IgD-negative memory B cell (primary cell): ENCODE measurements at regions not wholly inside any gene's neighbourhood (a gene's known extent, or its start where the extent isn't known, plus 50 kb on each side); places are given as distances from the start of the nearest gene placed in this dataset.

ENCODE experiments used
- H3K27ac Mint-ChIP-seq, 3 donors: one replicate each; pipeline ENCODE4 v1.8.0; 2020 to 2022; ENCODE audit warnings: mild to moderate bottlenecking in 3 of 3, mixed read lengths in 3 of 3, moderate library complexity in 1 of 3
- H3K27me3 Mint-ChIP-seq: one replicate; pipeline ENCODE4 v1.8.0; 2021; ENCODE audit warnings: mixed read lengths
- H3K36me3 Mint-ChIP-seq: one replicate; pipeline ENCODE4 v1.8.0; 2020; ENCODE audit warnings: mild to moderate bottlenecking, mixed read lengths
- H3K4me1 Mint-ChIP-seq, 3 donors: one replicate each; pipeline ENCODE4 v1.8.0; 2020 to 2022; ENCODE audit warnings: mixed read lengths in 3 of 3, mild to moderate bottlenecking in 1 of 3
- H3K4me3 Mint-ChIP-seq, 4 donors: one replicate each; pipeline ENCODE4 v1.8.0; 2020 to 2022; ENCODE audit warnings: mild to moderate bottlenecking in 4 of 4, mixed read lengths in 4 of 4, moderate library complexity in 3 of 4
- H3K9me3 Mint-ChIP-seq, 3 donors: one replicate each; pipeline ENCODE4 v1.8.0; 2020 to 2021; ENCODE audit warnings: mixed read lengths in 3 of 3, mild to moderate bottlenecking in 1 of 3

GRCh38 chr11:131073167-131073566, 156.9 kb upstream of the SNX19 start:
- Mint-ChIP-seq H3K27ac (no peak overlapping the region), H3K4me3 (no peak overlapping the region), H3K4me1 (no peaks in the 10 kb centered on the region), H3K27me3 (no peaks in the 10 kb centered on the region), H3K36me3 (no peaks in the 10 kb centered on the region), H3K9me3 (no peaks in the 10 kb centered on the region)

GRCh38 chr11:131074573-131074972, 158.3 kb upstream of the SNX19 start:
- Mint-ChIP-seq H3K36me3 (no peaks in the 10 kb centered on the region), H3K9me3 (no peaks in the 10 kb centered on the region), H3K4me1 (no peaks in the 10 kb centered on the region), H3K27me3 (no peaks in the 10 kb centered on the region), H3K4me3 (no peak overlapping the region), H3K27ac (no peak overlapping the region)

- Mint-ChIP-seq H3K36me3 (no peaks in the 10 kb centered on the region), H3K27me3 (no peaks in the 10 kb centered on the region), H3K4me3 (no peak overlapping the region), H3K27ac (no peak overlapping the region), H3K9me3 (peaks cover 0 to 3% (median 2%) of the 10 kb centered on the region in 3 donors), H3K4me1 (no peaks in the 10 kb centered on the region)
These were observed 161.1 kb upstream of the SNX19 start for GRCh38 chr11:131077340-131077739.

DNA sequence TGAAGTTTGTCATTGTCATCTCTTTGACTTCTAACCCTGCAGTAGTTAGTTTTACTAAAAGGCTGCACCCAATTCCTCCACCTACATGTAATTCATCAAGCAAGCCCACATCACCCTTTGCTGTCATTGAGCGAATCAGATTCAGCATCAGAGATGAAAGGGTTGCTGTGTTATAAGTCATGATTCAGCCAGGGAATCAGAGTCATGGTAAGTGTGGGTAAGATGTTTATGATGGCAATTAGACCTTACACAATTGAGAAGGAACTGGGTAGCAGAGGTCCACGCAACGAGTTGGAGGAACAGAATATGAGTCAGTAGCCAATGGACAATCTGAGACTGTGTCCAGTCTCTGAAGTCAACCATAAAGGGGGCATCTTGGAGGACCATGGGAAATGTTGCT, 162.8 kb upstream of the SNX19 start:
- no peaks in the 10 kb centered on the region for H3K27me3 Mint-ChIP-seq

DNA sequence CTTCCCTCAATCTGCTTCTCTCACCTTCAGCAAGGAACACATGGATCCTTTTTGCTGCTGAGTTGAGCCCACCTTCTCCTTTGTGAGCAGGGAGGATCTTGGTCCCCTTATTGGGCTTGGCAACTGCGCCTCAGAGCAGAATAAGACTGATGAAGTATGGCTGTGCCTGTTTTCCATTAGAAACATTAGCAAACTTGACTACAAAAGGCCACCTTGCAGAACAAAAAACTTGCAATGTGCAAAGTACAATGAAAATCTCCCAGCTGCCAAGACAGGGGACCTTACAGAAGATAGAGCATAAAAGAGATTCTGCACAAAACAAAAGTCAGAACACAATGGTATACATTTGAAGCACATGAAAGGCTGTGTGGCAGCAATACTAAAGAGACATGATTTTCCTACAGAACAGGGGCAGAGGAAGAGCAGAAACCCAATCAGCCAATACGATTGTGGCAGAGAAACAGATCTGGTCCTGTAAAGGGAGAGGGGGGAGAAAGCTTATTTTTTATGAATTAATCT, 173.5 kb upstream of the SNX19 start:
- no peaks in the 10 kb centered on the region for H3K27me3 Mint-ChIP-seq
- H3K9me3 Mint-ChIP-seq: peaks cover 0 to 8% (median 1%) of the 10 kb centered on the region in 3 donors
- no peaks in the 10 kb centered on the region for H3K4me1 Mint-ChIP-seq
- H3K36me3 Mint-ChIP-seq: peaks cover 2% of the 10 kb centered on the region
- H3K27ac Mint-ChIP-seq: no peak overlapping the region
- no peak overlapping the region for H3K4me3 Mint-ChIP-seq

More for the DNA sequence above, 162.8 kb upstream of the SNX19 start:
- Mint-ChIP-seq H3K4me3 (no peak overlapping the region), H3K27ac (no peak overlapping the region), H3K4me1 (no peaks in the 10 kb centered on the region), H3K9me3 (peaks cover 0 to 3% (median 2%) of the 10 kb centered on the region in 3 donors), H3K36me3 (no peaks in the 10 kb centered on the region)

- Mint-ChIP-seq H3K27ac (no peak overlapping the region), H3K4me3 (no peak overlapping the region), H3K36me3 (peaks cover 2% of the 10 kb centered on the region), H3K4me1 (no peaks in the 10 kb centered on the region), H3K27me3 (no peaks in the 10 kb centered on the region), H3K9me3 (no peaks in the 10 kb centered on the region)
These were observed 176.2 kb upstream of the SNX19 start for GRCh38 chr11:131092469-131092868.

GRCh38 chr11:131094827-131095226, 178.5 kb upstream of the SNX19 start:
- H3K27me3 Mint-ChIP-seq: no peaks in the 10 kb centered on the region
- no peaks in the 10 kb centered on the region for H3K36me3 Mint-ChIP-seq
- H3K4me3 Mint-ChIP-seq: no peak overlapping the region
- H3K4me1 Mint-ChIP-seq: no peaks in the 10 kb centered on the region
- no peaks in the 10 kb centered on the region for H3K9me3 Mint-ChIP-seq
- no peak overlapping the region for H3K27ac Mint-ChIP-seq

- Mint-ChIP-seq H3K27ac (no peak overlapping the region), H3K36me3 (no peaks in the 10 kb centered on the region), H3K4me3 (no peak overlapping the region), H3K27me3 (no peaks in the 10 kb centered on the region), H3K9me3 (no peaks in the 10 kb centered on the region), H3K4me1 (no peaks in the 10 kb centered on the region)
These were observed 179.4 kb upstream of the SNX19 start for GRCh38 chr11:131095511-131096185.

- Mint-ChIP-seq H3K9me3 (no peaks in the 10 kb centered on the region), H3K36me3 (no peaks in the 10 kb centered on the region), H3K4me3 (no peak overlapping the region), H3K4me1 (no peaks in the 10 kb centered on the region), H3K27ac (no peak overlapping the region), H3K27me3 (peaks cover 4% of the 10 kb centered on the region)
These were observed 182.7 kb upstream of the SNX19 start for GRCh38 chr11:131099013-131099412.

- H3K4me1 Mint-ChIP-seq: no peaks in the 10 kb centered on the region
- H3K36me3 Mint-ChIP-seq: no peaks in the 10 kb centered on the region
- no peaks in the 10 kb centered on the region for H3K9me3 Mint-ChIP-seq
- H3K27me3 Mint-ChIP-seq: peaks cover 7% of the 10 kb centered on the region
- no peak overlapping the region for H3K4me3 Mint-ChIP-seq
- no peak overlapping the region for H3K27ac Mint-ChIP-seq
These were observed 183.5 kb upstream of the SNX19 start for GRCh38 chr11:131099746-131100145.

- Mint-ChIP-seq H3K4me3 (no peak overlapping the region), H3K4me1 (no peaks in the 10 kb centered on the region), H3K36me3 (no peaks in the 10 kb centered on the region), H3K27me3 (peaks cover 6% of the 10 kb centered on the region), H3K9me3 (peaks cover 0 to 1% (median 0%) of the 10 kb centered on the region in 3 donors), H3K27ac (no peak overlapping the region)
These were observed 192.5 kb upstream of the SNX19 start for GRCh38 chr11:131108760-131109159.

DNA sequence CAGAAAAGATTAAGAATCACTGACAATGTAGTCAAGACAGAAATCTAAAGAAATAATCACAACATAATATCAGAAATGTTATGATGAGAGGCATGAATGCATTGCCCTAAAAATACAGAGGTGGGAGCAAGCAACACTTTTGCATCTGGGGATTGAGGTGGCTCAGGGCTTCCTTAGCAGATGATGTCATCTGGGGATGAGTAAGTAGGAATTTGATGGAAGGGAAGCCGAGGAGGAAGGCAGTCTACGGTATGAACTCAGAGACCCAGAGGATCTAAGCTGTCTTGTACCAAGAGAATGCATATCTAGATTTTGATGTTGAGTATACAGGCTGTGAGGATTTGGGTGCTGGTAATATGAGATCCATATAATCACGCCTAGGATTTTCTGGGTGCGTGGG, 193.0 kb upstream of the SNX19 start:
- Mint-ChIP-seq H3K27ac (no peak overlapping the region), H3K4me3 (peak overlapping the region in 1 of 4 donors; percentile 3), H3K36me3 (no peaks in the 10 kb centered on the region), H3K9me3 (peaks cover 0 to 1% (median 0%) of the 10 kb centered on the region in 3 donors), H3K27me3 (peaks cover 6% of the 10 kb centered on the region), H3K4me1 (no peaks in the 10 kb centered on the region)

DNA sequence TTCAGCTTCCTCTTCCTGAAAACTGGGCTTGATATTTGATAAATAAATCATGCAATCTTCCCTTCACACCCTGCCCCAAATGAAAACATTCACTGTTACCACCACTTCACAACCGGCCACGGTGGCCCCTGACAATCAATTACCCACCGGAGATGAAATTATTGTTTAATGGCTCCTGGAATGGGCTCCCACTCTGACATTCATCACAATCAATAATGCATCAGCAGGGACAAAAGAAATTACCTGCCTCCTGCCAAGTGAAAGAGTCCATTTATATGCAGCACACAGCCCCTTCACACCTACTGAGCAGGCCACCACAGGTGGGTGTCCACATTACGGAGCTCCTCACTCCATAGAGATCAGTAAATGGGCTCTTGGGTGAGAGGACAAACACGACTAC, 193.5 kb upstream of the SNX19 start:
- H3K4me1 Mint-ChIP-seq: no peaks in the 10 kb centered on the region
- H3K4me3 Mint-ChIP-seq: no peak overlapping the region
- no peaks in the 10 kb centered on the region for H3K36me3 Mint-ChIP-seq
- peaks cover 3% of the 10 kb centered on the region for H3K27me3 Mint-ChIP-seq
- peaks cover 0 to 1% (median 0%) of the 10 kb centered on the region in 3 donors for H3K9me3 Mint-ChIP-seq
- H3K27ac Mint-ChIP-seq: no peak overlapping the region

GRCh38 chr11:131111775-131112174, 195.5 kb upstream of the SNX19 start:
- H3K27me3 Mint-ChIP-seq: peaks cover 3% of the 10 kb centered on the region
- no peak overlapping the region for H3K4me3 Mint-ChIP-seq
- H3K27ac Mint-ChIP-seq: no peak overlapping the region
- no peaks in the 10 kb centered on the region for H3K4me1 Mint-ChIP-seq
- H3K36me3 Mint-ChIP-seq: no peaks in the 10 kb centered on the region
- H3K9me3 Mint-ChIP-seq: peaks cover 0 to 2% (median 0%) of the 10 kb centered on the region in 3 donors

DNA sequence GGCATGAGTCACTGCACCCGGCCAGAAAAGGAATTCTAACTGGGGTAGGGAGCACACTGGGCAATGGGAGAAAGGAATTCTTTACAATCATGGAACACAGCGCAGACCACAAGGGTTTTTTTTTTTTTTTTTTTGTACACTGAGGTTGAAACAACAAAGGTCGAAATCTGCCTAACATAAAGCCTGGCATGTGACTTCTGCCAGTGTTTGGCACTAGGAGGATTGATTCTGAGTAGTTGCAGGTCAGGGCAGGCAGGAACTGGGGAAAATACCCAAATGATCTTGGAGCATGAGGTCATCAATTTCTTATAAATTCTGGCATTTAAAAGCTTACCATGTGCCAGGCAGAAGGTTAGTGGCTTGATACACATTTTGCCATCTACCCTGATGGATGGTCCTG, 202.0 kb upstream of the SNX19 start:
- Mint-ChIP-seq H3K27ac (no peak overlapping the region), H3K36me3 (no peaks in the 10 kb centered on the region), H3K9me3 (peaks cover 0 to 2% (median 0%) of the 10 kb centered on the region in 3 donors), H3K27me3 (no peaks in the 10 kb centered on the region), H3K4me3 (no peak overlapping the region), H3K4me1 (no peaks in the 10 kb centered on the region)
